Pancreas (tissue), 10 donors: ENCODE measurements at regions not wholly inside any gene's neighbourhood (a gene's known extent, or its start where the extent isn't known, plus 50 kb on each side); places are given as distances from the start of the nearest gene placed in this dataset.

Experiments
- ATAC-seq, 4 donors: fragments of 200-7000 bp; cut with Tn5 transposase; one replicate each; pipeline versions ENCODE4 v1.8.0 to v1.9.1; 2020; ENCODE audit warnings: mild to moderate bottlenecking in 4 of 4, moderate library complexity in 4 of 4
- DNase-seq, 6 donors: peaks; one replicate each; pipeline ENCODE4 v3.0.0-alpha.2; 2020
- FAIRE-seq: peaks from 2 replicates; lab custom pipeline; 2012; peaks lifted over from hg19 to GRCh38; lab: Jason Lieb, UNC
- H3K27ac ChIP-seq, 4 donors: fragments of 200-600 bp; sonication (generic); 1 replicate in 3 of 4; 2 replicates in 1 of 4; pipeline versions ENCODE4 v1.5.0 to v1.8.0; 2020
- H3K27me3 ChIP-seq, 4 donors: fragments of 200-600 bp; one replicate each; pipeline ENCODE4 v1.8.0; 2021
- H3K36me3 ChIP-seq, 3 donors: fragments of 200-600 bp; sonication (generic) in 1 of 3; one replicate each; pipeline versions ENCODE4 v1.5.0 to v1.8.0; 2020 to 2021
- H3K4me1 ChIP-seq, 3 donors: fragments of 200-600 bp; one replicate each; pipeline ENCODE4 v1.8.0; 2021
- H3K4me3 ChIP-seq, 4 donors: fragments of 200-600 bp; sonication (generic) in 2 of 4; one replicate each; pipeline versions ENCODE4 v1.5.0 to v1.8.0; 2020 to 2021
- H3K9me3 ChIP-seq, 4 donors: fragments of 200-600 bp; one replicate each; pipeline ENCODE4 v1.8.0; 2021
- CTCF ChIP-seq, 4 donors: fragments of 200-600 bp; sonication (generic) in 3 of 4; IDR thresholded peaks; one replicate each; pipeline versions ENCODE4 v1.5.0 to v1.8.0; 2021; ENCODE audit warnings: antibody characterized with exemption in 4 of 4
- WGBS, 2 donors: extraction: QIAGEN DNeasy Blood & Tissue Kit; methylation state at CpG; one replicate each; pipeline ENCODE4 v1.1.7; 2013; 5-methylcytosine and 5-hydroxymethylcytosine counted together
- intact Hi-C, 3 donors: fragments of 100-400 bp; cut with DNase I; formaldehyde crosslinking; loops; one replicate each; pipeline versions ENCODE4 v1.11.1 to v1.14.2; 2022
- donor health status: healthy with polysubstance abuse.
- donor health status: DM: no; HTN: no; CAD: no; lungs with moderate emphysema.
- donor health status: DM: no; HTN: no; CAD: no.
- donor health status: control.
- donor health status: control.
- donor health status: Bipolar disorder and iron deficiency.
- donor health status: DM: yes; HTN: yes; CAD: no.
- donor health status: DM: no; HTN: no; CAD: no.
- donor health status: DM: no; HTN: no; CAD: no.
- donor health status: DM: yes; HTN: yes; CAD: no.

- TF ChIP-seq CTCF (IDR thresholded peaks at IDR 0.05): peak in 3 of 4 donors; percentile 25 to 33 (median 28)
- Histone ChIP-seq H3K27me3 (no peaks in the 10 kb centered on the region), H3K4me3 (no peak overlapping the region), H3K27ac (no peak overlapping the region), H3K4me1 (no peaks in the 10 kb centered on the region), H3K36me3 (no peaks in the 10 kb centered on the region), H3K9me3 (no peaks in the 10 kb centered on the region)
- no peak for FAIRE-seq
- DNase-seq: peak in 1 of 6 donors; percentile 6
- no peak for ATAC-seq
- WGBS, 2 donors: 19 to 28% methylated on average over 4 of the region's 4 CpGs
- intact Hi-C loops: no loop called here
Observed at GRCh38 chr16:26765087-26765486, 301.6 kb upstream of the C16orf82 start.

GRCh38 chr16:26768385-26769010 is 298.2 kb upstream of the C16orf82 start:
- intact Hi-C loops: no loop called here
- 42 to 57% methylated on average over 9 of the region's 9 CpGs for whole genome bisulfite sequencing, 2 donors
- no peak for FAIRE-seq
- no peak for DNase-seq
- Histone ChIP-seq H3K4me3 (no peak overlapping the region), H3K9me3 (no peaks in the 10 kb centered on the region), H3K4me1 (no peaks in the 10 kb centered on the region), H3K27me3 (no peaks in the 10 kb centered on the region), H3K36me3 (no peaks in the 10 kb centered on the region), H3K27ac (no peak overlapping the region)
- ATAC-seq: no peak
- no peak for TF ChIP-seq CTCF (IDR thresholded peaks at IDR 0.05)

- intact Hi-C loops: loop anchor here in 1 of 3 donors (10.0 kb wide), 1 partner anchor 56 kb away; no protein-coding TSS in a partner anchor
Observed at GRCh38 chr16:26770547-26770946, 296.2 kb upstream of the C16orf82 start.

GRCh38 chr16:26772503-26772902 is 294.2 kb upstream of the C16orf82 start:
- Histone ChIP-seq H3K27ac (no peak overlapping the region), H3K36me3 (no peaks in the 10 kb centered on the region), H3K27me3 (peaks cover 0 to 10% (median 0%) of the 10 kb centered on the region in 4 donors), H3K4me3 (no peak overlapping the region), H3K9me3 (no peaks in the 10 kb centered on the region), H3K4me1 (no peaks in the 10 kb centered on the region)
- no peak for DNase-seq
- TF ChIP-seq CTCF (IDR thresholded peaks at IDR 0.05): no peak
- no peak for ATAC-seq
- 16 to 18% methylated on average over 2 of the region's 2 CpGs for WGBS, 2 donors
- intact Hi-C loops: loop anchor here in 1 of 3 donors (10.0 kb wide), 1 partner anchor 58 kb away; no protein-coding TSS in a partner anchor
- no peak for FAIRE-seq

More at GRCh38 chr16:26770547-26770946, 296.2 kb upstream of the C16orf82 start:
- no peak for TF ChIP-seq CTCF (IDR thresholded peaks at IDR 0.05)
- DNase-seq (no peak), ATAC-seq (no peak), FAIRE-seq (no peak)
- Histone ChIP-seq H3K27ac (no peak overlapping the region), H3K4me3 (no peak overlapping the region), H3K36me3 (no peaks in the 10 kb centered on the region), H3K9me3 (no peaks in the 10 kb centered on the region), H3K4me1 (no peaks in the 10 kb centered on the region), H3K27me3 (peaks cover 0 to 10% (median 0%) of the 10 kb centered on the region in 4 donors)

- Histone ChIP-seq H3K4me3 (no peak overlapping the region), H3K27ac (no peak overlapping the region), H3K27me3 (peaks cover 0 to 10% (median 0%) of the 10 kb centered on the region in 4 donors), H3K4me1 (no peaks in the 10 kb centered on the region), H3K36me3 (no peaks in the 10 kb centered on the region), H3K9me3 (no peaks in the 10 kb centered on the region)
- no peak for FAIRE-seq
- intact Hi-C loops: loop anchor here in 1 of 3 donors (10.0 kb wide), 1 partner anchor 63 kb away; no protein-coding TSS in a partner anchor
- no peak for ATAC-seq
- WGBS, 2 donors: 46 to 59% methylated on average over 4 of the region's 4 CpGs
- no peak for TF ChIP-seq CTCF (IDR thresholded peaks at IDR 0.05)
- DNase-seq: no peak
Observed at GRCh38 chr16:26777821-26778220, 288.9 kb upstream of the C16orf82 start.
